GM18505 (cell line): ENCODE measurements at regions not wholly inside any gene's neighbourhood (a gene's known extent, or its start where the extent isn't known, plus 50 kb on each side); places are given as distances from the start of the nearest gene placed in this dataset.

Experiments used
- ATAC-seq: cut with Tn5 transposase; IDR thresholded peaks from one replicate; pipeline ENCODE4 v1.9.1; 2021; ENCODE audit not compliant: unreplicated experiment
- POLR2A ChIP-seq: IDR thresholded peaks from 4 replicates; pipeline ENCODE4 v1.6.1; 2011; ENCODE audit warnings: borderline replicate concordance; ENCODE audit not compliant: insufficient read depth, insufficient read length; ENCODE audit errors: extremely low read depth

- no peak for TF ChIP-seq POLR2A
- ATAC-seq: no peak
Measured at GRCh38 chr2:107588181-107588580, 238.5 kb upstream of the RGPD4 start.

- no peak for ATAC-seq
- no peak for TF ChIP-seq POLR2A
Measured at GRCh38 chr2:107589079-107589491, 237.6 kb upstream of the RGPD4 start.

GRCh38 chr2:107591561-107592279 lies 235.0 kb upstream of the RGPD4 start:
- ATAC-seq: no peak
- TF ChIP-seq POLR2A: no peak

GRCh38 chr2:107592280-107592624 lies 234.4 kb upstream of the RGPD4 start:
- TF ChIP-seq POLR2A: no peak
- ATAC-seq: no peak

DNA sequence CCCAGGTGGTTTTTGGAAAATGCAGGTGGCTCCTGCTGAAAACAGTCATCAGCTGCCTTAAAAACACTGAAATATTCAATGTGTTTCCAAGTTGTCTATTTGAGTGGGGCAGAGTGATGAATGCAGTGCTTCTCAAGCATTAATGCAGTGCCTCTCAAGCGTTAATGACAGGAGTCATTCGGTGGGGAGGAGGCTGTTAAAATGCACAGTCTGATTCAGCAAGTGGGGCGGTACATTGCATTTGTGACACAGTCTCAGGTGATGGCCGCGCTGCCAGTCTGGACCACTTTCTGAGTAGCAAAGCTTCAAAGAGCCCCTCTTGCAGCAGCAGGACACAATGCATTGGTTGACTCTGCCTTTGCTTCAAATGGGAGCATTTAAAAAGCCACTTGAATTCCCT lies 231.4 kb upstream of the RGPD4 start:
- ATAC-seq: no peak
- no peak for TF ChIP-seq POLR2A

- TF ChIP-seq POLR2A: no peak
- ATAC-seq: no peak
Measured at GRCh38 chr2:107595749-107596148, 230.9 kb upstream of the RGPD4 start.

DNA sequence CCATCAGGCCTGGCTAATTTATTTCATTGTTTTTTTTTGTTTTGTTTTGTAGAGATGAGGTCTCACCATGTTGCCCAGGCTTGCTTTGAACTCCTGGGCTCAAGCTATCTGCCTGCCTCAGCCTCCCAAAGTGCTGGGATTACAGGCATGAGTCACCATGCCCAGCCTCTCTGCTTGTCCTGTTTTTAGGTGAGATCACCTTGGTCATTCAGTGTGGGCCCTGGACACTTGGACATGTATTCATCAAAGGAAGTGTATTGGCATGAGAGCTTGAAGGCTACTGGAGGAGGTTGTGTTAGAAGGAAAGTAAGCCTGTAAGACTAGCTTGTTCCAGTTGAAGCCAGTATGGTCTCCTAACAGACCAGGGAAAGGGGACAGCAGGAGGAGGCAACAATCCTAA lies 229.2 kb upstream of the RGPD4 start:
- no peak for TF ChIP-seq POLR2A
- no peak for ATAC-seq

- no peak for ATAC-seq
- no peak for TF ChIP-seq POLR2A
Measured at GRCh38 chr2:107602801-107603200, 223.9 kb upstream of the RGPD4 start.

GRCh38 chr2:107607054-107607453 lies 219.6 kb upstream of the RGPD4 start:
- no peak for ATAC-seq
- TF ChIP-seq POLR2A: no peak

DNA sequence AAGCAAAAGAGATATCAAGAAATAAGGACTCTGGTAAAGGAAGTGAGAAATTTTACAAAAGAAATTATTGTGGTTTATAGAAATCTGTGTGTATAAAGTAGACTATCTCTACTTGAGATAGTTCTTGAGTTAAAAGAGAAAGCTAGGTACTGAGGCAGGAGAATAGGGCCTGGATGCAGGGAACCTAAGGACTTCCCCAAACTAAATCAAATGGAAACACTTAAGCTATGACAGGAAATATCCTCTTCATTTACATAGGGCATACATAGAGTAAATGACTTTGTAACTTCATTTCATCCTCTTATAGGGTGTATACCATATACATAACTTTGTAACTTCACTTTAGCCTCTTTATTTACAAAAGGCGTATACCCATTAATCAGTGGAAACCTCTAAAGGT lies 219.2 kb upstream of the RGPD4 start:
- ATAC-seq: no peak
- TF ChIP-seq POLR2A: no peak

DNA sequence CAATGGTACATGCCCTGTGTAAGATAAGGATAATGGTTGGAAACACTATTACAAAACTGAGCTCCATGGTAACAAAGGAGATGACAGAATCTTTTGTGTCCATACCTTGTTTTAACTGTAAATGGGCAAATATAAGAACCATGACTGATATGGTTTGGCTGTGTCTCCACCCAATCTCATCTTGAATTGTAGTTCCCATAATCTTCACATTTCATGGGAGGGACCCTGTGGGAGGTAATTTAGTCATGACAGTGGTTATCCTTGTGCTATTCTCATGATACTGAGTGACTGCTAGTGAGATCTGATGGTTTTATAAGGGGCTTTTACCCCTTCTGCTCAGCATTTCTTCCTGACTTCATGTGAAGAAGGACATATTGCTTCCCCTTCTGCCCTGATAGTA lies 211.7 kb upstream of the RGPD4 start:
- no peak for TF ChIP-seq POLR2A
- ATAC-seq: no peak

DNA sequence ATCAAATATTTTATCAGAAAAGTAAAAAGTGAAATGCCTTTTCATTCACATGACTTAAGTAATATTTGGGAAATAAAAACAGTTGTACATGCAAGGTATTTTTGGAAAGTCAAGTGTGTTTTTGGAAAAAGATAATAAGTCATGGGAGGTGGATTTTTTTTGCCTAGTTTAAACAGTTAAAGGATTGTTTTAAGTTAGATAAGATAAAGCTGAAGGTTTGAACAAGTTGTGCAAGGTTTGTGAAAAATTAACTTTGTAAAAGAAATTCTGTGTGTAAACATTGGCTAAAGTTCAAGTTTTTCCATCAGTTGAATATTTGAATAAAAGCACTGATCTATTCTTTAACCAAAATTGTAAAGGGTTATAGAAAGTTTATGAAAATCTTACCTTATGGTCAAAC lies 207.9 kb upstream of the RGPD4 start:
- no peak for ATAC-seq
- TF ChIP-seq POLR2A: no peak

GRCh38 chr2:107621186-107622165 lies 205.2 kb upstream of the RGPD4 start:
- TF ChIP-seq POLR2A: no peak
- ATAC-seq: no peak
